PC-3 (cell line): ENCODE measurements at regions not wholly inside any gene's neighbourhood (a gene's known extent, or its start where the extent isn't known, plus 50 kb on each side); places are given as distances from the start of the nearest gene placed in this dataset.

ENCODE experiments used
- EZH2phosphoT487 ChIP-seq: fragments of 300-600 bp; sonication (generic); IDR thresholded peaks from 2 replicates; pipeline ENCODE4 v1.6.1; 2018; ENCODE audit warnings: mild to moderate bottlenecking, antibody characterized with exemption, low read length, borderline replicate concordance
- TF ChIP-seq, protein P1 (sequence below): fragments of 300-600 bp; sonication (generic); conservative IDR thresholded peaks from 2 replicates; pipeline ENCODE4 v1.5.1; 2017; ENCODE audit warnings: antibody characterized with exemption, low read depth, mild to moderate bottlenecking, low read length

DNA sequence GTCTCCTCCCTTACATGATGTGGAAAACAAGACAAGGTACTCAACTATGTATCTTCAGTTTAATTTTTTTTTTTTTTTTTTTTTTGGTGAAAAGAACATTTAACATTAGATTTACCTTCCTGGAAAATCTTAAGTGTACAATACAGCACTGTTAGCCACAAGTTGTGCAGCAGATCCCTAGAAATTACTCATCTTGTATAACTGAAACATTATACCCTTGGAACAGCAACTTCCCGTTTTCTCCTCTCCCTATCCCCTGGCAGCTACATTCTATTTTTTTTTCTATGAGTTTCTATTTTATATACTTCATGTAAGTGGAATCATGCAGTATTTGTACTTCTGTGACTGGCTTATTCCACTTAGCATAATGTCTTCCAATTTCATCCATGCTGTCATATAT, 421.9 kb upstream of the FTMT start:
- TF ChIP-seq, protein P1, sequence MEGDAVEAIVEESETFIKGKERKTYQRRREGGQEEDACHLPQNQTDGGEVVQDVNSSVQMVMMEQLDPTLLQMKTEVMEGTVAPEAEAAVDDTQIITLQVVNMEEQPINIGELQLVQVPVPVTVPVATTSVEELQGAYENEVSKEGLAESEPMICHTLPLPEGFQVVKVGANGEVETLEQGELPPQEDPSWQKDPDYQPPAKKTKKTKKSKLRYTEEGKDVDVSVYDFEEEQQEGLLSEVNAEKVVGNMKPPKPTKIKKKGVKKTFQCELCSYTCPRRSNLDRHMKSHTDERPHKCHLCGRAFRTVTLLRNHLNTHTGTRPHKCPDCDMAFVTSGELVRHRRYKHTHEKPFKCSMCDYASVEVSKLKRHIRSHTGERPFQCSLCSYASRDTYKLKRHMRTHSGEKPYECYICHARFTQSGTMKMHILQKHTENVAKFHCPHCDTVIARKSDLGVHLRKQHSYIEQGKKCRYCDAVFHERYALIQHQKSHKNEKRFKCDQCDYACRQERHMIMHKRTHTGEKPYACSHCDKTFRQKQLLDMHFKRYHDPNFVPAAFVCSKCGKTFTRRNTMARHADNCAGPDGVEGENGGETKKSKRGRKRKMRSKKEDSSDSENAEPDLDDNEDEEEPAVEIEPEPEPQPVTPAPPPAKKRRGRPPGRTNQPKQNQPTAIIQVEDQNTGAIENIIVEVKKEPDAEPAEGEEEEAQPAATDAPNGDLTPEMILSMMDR, result no peak
- no peak for TF ChIP-seq EZH2phosphoT487
